ENCODE measurements at regions not wholly inside any gene's neighbourhood (a gene's known extent, or its start where the extent isn't known, plus 50 kb on each side); places are given as distances from the start of the nearest gene placed in this dataset.
A peak's percentile ranks its signal among the peaks of the same experiment; 100 is the strongest.

- Histone ChIP-seq H3K27ac (no peak overlapping the region), H3K9me3 (ENCODE audit: low read depth) (no peaks in the 10 kb centered on the region), H3K27me3 (no peaks in the 10 kb centered on the region), H3K36me3 (no peaks in the 10 kb centered on the region), H3K4me3 (no peak overlapping the region), H3K4me1 (ENCODE audit: low read depth) (no peaks in the 10 kb centered on the region)
- DNase-seq (ENCODE audit: low read depth in 1 of 2, low spot score in 1 of 2) = no peak
- no peak for TF ChIP-seq CTCF (IDR thresholded peaks at IDR 0.05; ENCODE audit: low read depth, low read length)
Observed at GRCh38 chr2:145625111-145625510, 1105.2 kb upstream of the ZEB2 start.

DNA sequence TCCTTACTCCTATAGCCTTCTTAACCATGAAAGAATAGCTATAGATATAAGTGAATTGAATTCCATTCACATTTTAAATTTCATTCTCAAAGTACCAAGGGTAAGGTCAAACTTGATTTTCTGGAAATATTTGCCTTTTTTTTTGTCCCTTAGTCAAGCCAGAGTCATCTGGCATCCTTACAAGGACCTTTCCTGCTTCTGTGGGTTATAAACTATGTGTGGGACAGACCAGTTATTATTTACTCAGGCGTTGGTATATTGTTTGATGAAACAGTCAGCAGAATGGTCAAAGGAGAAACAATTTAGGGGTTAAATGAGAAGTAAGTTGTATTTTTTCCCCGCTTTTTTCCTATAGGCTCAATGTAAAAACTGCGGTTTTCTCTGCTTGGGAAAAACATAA lies 1103.2 kb upstream of the ZEB2 start:
- no peaks in the 10 kb centered on the region for H3K4me1 ChIP-seq (ENCODE audit: low read depth)
- peak in 1 of 2 donors; percentile 46 for DNase-seq (ENCODE audit: low read depth in 1 of 2, low spot score in 1 of 2)
- H3K4me3 ChIP-seq = no peak overlapping the region
- no peak for TF ChIP-seq CTCF (IDR thresholded peaks at IDR 0.05; ENCODE audit: low read depth, low read length)
- no peaks in the 10 kb centered on the region for H3K9me3 ChIP-seq (ENCODE audit: low read depth)
- no peaks in the 10 kb centered on the region for H3K27me3 ChIP-seq
- no peak overlapping the region for H3K27ac ChIP-seq
- no peaks in the 10 kb centered on the region for H3K36me3 ChIP-seq

DNA sequence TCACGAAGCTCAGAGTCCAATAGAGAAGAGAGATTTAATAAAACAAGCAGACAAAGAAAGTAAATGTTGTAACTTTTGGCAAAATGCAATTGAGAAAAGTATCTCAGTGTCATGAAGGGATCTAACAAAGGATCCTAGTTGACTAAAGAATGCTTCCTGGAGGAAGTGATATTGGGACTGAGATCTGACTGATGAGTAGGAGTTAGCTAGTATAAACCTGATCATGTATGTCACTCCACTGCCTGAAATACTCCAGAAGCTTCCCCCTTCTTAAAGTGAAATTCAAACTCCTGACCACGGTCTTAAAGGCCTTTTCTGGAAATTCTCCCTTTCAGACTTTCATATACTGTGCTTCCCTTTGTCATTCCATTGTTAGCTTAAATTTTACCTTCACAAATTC lies 1102.4 kb upstream of the ZEB2 start:
- no peak for DNase-seq (ENCODE audit: low read depth in 1 of 2, low spot score in 1 of 2)
- no peak for TF ChIP-seq CTCF (IDR thresholded peaks at IDR 0.05; ENCODE audit: low read depth, low read length)
- no peaks in the 10 kb centered on the region for H3K27me3 ChIP-seq

DNA sequence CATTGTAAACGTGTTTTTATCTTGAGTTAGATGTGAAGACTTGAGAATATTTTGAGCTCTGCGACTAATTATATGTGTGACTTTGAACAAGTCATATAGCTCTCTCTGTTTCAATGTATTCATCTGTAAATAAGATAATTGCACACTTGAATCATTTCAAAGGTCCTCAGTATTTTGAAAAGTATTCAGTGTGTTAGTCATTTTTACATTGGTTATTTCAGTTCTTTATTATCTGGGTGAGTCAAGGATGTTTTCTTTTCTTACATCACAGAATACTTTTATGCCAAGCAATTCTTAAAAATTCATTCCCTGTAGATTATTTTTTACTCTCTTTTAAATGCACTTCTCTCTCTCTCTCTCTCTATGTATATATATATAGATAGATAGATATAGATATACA lies 1098.0 kb upstream of the ZEB2 start:
- no peaks in the 10 kb centered on the region for H3K27me3 ChIP-seq
- no peak overlapping the region for H3K4me3 ChIP-seq
- H3K36me3 ChIP-seq = no peaks in the 10 kb centered on the region
- TF ChIP-seq CTCF (IDR thresholded peaks at IDR 0.05; ENCODE audit: low read depth, low read length) = no peak
- DNase-seq (ENCODE audit: low read depth in 1 of 2, low spot score in 1 of 2) = peak in 1 of 2 donors; percentile 44
- H3K27ac ChIP-seq = no peak overlapping the region
- no peaks in the 10 kb centered on the region for H3K4me1 ChIP-seq (ENCODE audit: low read depth)
- no peaks in the 10 kb centered on the region for H3K9me3 ChIP-seq (ENCODE audit: low read depth)

More for the DNA sequence above, 1102.4 kb upstream of the ZEB2 start:
- Histone ChIP-seq H3K27ac (no peak overlapping the region), H3K4me3 (no peak overlapping the region), H3K36me3 (no peaks in the 10 kb centered on the region), H3K4me1 (ENCODE audit: low read depth) (no peaks in the 10 kb centered on the region), H3K9me3 (ENCODE audit: low read depth) (no peaks in the 10 kb centered on the region)

DNA sequence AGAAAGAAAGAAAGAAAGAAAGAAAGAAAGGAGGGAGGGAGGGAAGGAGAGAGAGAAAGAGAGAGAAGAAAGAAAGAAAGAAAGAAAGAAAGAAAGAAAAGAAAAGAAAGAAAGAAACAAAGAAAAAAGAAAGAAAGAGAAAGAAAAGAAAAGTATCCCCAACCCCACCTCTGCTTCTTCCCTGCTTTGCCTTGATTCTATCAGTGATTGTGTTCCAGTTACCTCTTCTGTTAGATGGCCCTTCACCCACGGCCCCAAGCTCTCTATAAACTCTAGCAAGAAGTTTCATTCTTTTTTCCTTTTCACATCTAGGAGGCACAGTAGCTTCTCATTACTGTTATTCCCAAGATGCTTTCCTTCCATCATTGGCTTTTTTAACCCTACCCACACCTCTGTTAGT lies 1097.5 kb upstream of the ZEB2 start:
- DNase-seq (ENCODE audit: low read depth in 1 of 2, low spot score in 1 of 2) = no peak
- TF ChIP-seq CTCF (IDR thresholded peaks at IDR 0.05; ENCODE audit: low read depth, low read length) = no peak
- H3K27ac ChIP-seq = no peak overlapping the region

GRCh38 chr2:145615626-145616025 lies 1095.7 kb upstream of the ZEB2 start:
- Histone ChIP-seq H3K27ac (no peak overlapping the region), H3K36me3 (no peaks in the 10 kb centered on the region), H3K9me3 (ENCODE audit: low read depth) (no peaks in the 10 kb centered on the region), H3K4me3 (no peak overlapping the region), H3K4me1 (ENCODE audit: low read depth) (no peaks in the 10 kb centered on the region), H3K27me3 (no peaks in the 10 kb centered on the region)
- no peak for DNase-seq (ENCODE audit: low read depth in 1 of 2, low spot score in 1 of 2)
- TF ChIP-seq CTCF (IDR thresholded peaks at IDR 0.05; ENCODE audit: low read depth, low read length) = no peak

More for the DNA sequence above, 1097.5 kb upstream of the ZEB2 start:
- Histone ChIP-seq H3K9me3 (ENCODE audit: low read depth) (no peaks in the 10 kb centered on the region), H3K36me3 (no peaks in the 10 kb centered on the region), H3K4me1 (ENCODE audit: low read depth) (no peaks in the 10 kb centered on the region), H3K27me3 (no peaks in the 10 kb centered on the region), H3K4me3 (no peak overlapping the region)
